OCI-LY1 (cell line): ENCODE measurements at regions not wholly inside any gene's neighbourhood (a gene's known extent, or its start where the extent isn't known, plus 50 kb on each side); places are given as distances from the start of the nearest gene placed in this dataset.

Experiments
- H2AFZ ChIP-seq: fragments of 200-600 bp; sonication (generic), shearing (Covaris generic); 2 replicates; pipeline ENCODE4 v1.6.0; 2014; ENCODE audit warnings: antibody characterized with exemption, mild to moderate bottlenecking, low read length
- H3F3A ChIP-seq: fragments of 200-600 bp; sonication (generic), shearing (Covaris generic); 2 replicates; pipeline ENCODE4 v1.6.0; 2014; ENCODE audit warnings: mild to moderate bottlenecking, antibody characterized with exemption, low read length, moderate library complexity; ENCODE audit not compliant: insufficient read depth
- H3K27ac ChIP-seq: fragments of 200-600 bp; sonication (generic); 2 replicates; pipeline ENCODE4 v1.5.1; 2014; ENCODE audit warnings: low read length, mixed run types, mild to moderate bottlenecking, low read depth; ENCODE audit not compliant: poor library complexity, severe bottlenecking
- H3K27me3 ChIP-seq: fragments of 200-600 bp; sonication (generic); 2 replicates; pipeline ENCODE4 v1.6.0; 2014; ENCODE audit warnings: antibody characterized with exemption, mild to moderate bottlenecking, low read length, moderate library complexity; ENCODE audit not compliant: insufficient read depth
- H3K36me3 ChIP-seq: fragments of 200-600 bp; sonication (generic); 2 replicates; pipeline ENCODE4 v1.6.1; 2014; ENCODE audit warnings: mild to moderate bottlenecking, antibody characterized with exemption, low read length, moderate library complexity, mixed read lengths; ENCODE audit not compliant: insufficient read depth
- H3K4me1 ChIP-seq: fragments of 200-600 bp; sonication (generic); 2 replicates; pipeline ENCODE4 v1.5.1; 2014; ENCODE audit warnings: mild to moderate bottlenecking, low read length, moderate library complexity; ENCODE audit not compliant: insufficient read depth, severe bottlenecking
- H3K4me2 ChIP-seq: fragments of 200-600 bp; sonication (generic), shearing (Covaris generic); 2 replicates; pipeline ENCODE4 v1.6.1; 2014; ENCODE audit warnings: low read length
- H3K4me3 ChIP-seq: fragments of 200-600 bp; sonication (generic); 2 replicates; pipeline ENCODE4 v1.5.1; 2014; ENCODE audit warnings: low read length, low read depth, mild to moderate bottlenecking, mixed read lengths; ENCODE audit not compliant: poor library complexity, severe bottlenecking
- H3K79me2 ChIP-seq: fragments of 200-600 bp; shearing (Covaris generic); 2 replicates; pipeline ENCODE4 v1.6.1; 2016; ENCODE audit warnings: mixed run types, low read length, mixed read lengths; ENCODE audit not compliant: insufficient read depth
- H3K9ac ChIP-seq: fragments of 200-600 bp; sonication (generic), shearing (Covaris generic); 2 replicates; pipeline ENCODE4 v1.6.1; 2014; ENCODE audit warnings: mild to moderate bottlenecking, low read length, mixed read lengths
- H3K9me2 ChIP-seq: fragments of 200-600 bp; sonication (generic), shearing (Covaris generic); 2 replicates; pipeline ENCODE4 v1.6.1; 2014; ENCODE audit warnings: low read depth, mild to moderate bottlenecking, low read length, mixed read lengths
- H3K9me3 ChIP-seq: fragments of 200-600 bp; shearing (Covaris generic); 2 replicates; pipeline ENCODE4 v1.6.1; 2014; ENCODE audit warnings: low read length, mixed read lengths
- H4K20me1 ChIP-seq: fragments of 200-600 bp; sonication (generic), shearing (Covaris generic); 2 replicates; pipeline ENCODE4 v1.6.0; 2016; ENCODE audit warnings: mild to moderate bottlenecking, low read length; ENCODE audit not compliant: insufficient read depth
- EZH2 ChIP-seq: fragments of 200-600 bp; sonication (generic), shearing (Covaris generic); IDR thresholded peaks from 2 replicates; pipeline ENCODE4 v1.8.0; 2017; ENCODE audit warnings: borderline replicate concordance, mixed run types, mild to moderate bottlenecking, antibody characterized with exemption, low read length, moderate library complexity, mixed read lengths
- TF ChIP-seq, protein P1 (sequence below): fragments of 200-600 bp; sonication (generic), shearing (Covaris generic); IDR thresholded peaks from 2 replicates; pipeline ENCODE4 v1.5.1; 2017; ENCODE audit warnings: mild to moderate bottlenecking, antibody characterized with exemption, low read length, moderate library complexity, mixed read lengths

DNA sequence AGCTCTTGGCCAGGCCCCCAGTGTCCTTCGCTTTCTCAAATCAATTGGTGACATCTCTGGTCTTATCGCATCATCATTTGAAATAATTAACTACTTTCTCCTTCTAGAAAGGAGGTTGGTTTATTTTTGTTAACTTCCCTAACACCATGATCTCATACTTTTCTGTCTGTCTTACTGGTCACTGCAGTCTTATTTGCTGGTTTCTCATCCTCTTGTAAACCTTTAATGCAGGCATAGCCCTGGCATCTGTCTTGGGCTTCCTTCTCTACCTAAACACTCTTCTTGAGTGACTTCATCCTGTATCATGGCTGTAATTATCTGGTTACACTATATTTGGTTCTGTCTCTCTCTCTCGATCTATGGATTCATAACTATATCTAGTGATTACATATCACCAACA is 152.8 kb downstream of the CYSLTR2 start:
- Histone ChIP-seq H3K27ac (no peak overlapping the region), H2AFZ (no peak overlapping the region), H3K9ac (no peak overlapping the region), H3K79me2 (no peaks in the 10 kb centered on the region), H3K9me2 (no peaks in the 10 kb centered on the region), H4K20me1 (no peaks in the 10 kb centered on the region), H3K9me3 (no peaks in the 10 kb centered on the region), H3K36me3 (no peaks in the 10 kb centered on the region), H3K4me1 (no peaks in the 10 kb centered on the region), H3K27me3 (no peaks in the 10 kb centered on the region), H3K4me3 (no peak overlapping the region), H3F3A (no peaks in the 10 kb centered on the region), H3K4me2 (no peak overlapping the region)
- TF ChIP-seq, protein P1, sequence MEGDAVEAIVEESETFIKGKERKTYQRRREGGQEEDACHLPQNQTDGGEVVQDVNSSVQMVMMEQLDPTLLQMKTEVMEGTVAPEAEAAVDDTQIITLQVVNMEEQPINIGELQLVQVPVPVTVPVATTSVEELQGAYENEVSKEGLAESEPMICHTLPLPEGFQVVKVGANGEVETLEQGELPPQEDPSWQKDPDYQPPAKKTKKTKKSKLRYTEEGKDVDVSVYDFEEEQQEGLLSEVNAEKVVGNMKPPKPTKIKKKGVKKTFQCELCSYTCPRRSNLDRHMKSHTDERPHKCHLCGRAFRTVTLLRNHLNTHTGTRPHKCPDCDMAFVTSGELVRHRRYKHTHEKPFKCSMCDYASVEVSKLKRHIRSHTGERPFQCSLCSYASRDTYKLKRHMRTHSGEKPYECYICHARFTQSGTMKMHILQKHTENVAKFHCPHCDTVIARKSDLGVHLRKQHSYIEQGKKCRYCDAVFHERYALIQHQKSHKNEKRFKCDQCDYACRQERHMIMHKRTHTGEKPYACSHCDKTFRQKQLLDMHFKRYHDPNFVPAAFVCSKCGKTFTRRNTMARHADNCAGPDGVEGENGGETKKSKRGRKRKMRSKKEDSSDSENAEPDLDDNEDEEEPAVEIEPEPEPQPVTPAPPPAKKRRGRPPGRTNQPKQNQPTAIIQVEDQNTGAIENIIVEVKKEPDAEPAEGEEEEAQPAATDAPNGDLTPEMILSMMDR: no peak
- no peak for TF ChIP-seq EZH2

DNA sequence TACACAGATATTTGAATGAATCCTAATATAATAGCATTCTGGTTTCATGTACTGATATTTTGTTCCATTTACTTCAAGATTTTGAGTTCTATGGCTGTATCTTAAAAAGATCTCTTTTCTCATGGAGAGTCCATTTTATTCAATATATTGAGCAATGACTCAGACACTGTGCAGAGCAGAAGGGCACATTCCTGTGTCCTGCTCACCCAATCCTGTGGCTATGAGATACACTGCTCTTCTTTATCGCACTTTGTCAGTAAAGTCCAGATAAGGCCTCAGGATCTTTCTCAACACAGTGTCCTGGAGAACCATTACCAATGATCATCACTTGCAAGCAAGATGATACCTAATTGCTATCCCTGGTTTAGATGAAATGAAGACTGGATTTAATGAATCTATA is 155.0 kb downstream of the CYSLTR2 start:
- no peak overlapping the region for H3K27ac ChIP-seq

DNA sequence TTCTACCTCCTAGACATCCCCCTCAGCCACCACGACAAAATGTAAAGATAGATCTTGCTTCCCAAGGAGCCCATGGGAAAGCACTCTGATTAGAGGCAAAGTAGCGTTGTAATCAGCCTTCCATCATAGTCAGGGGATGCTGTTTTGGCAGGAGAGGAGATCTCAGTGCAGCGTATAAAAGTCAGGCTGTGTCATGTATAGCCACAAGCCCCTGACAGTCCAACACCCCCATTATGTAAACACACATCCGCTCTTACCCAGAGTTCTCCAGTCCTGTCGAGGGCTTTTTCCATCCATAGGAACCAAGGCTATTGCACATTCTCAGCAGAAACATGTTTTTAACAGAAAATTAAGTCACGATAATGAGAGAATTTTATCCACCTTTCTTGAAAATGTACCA is 156.3 kb downstream of the CYSLTR2 start:
- TF ChIP-seq EZH2: no peak
- TF ChIP-seq, protein P1: no peak
- Histone ChIP-seq H3K36me3 (no peaks in the 10 kb centered on the region), H3K9me3 (no peaks in the 10 kb centered on the region), H3K9me2 (no peaks in the 10 kb centered on the region), H3K9ac (no peak overlapping the region), H3K27ac (no peak overlapping the region), H2AFZ (no peak overlapping the region), H3K4me2 (no peak overlapping the region), H4K20me1 (no peaks in the 10 kb centered on the region), H3K27me3 (no peaks in the 10 kb centered on the region), H3K79me2 (no peaks in the 10 kb centered on the region), H3F3A (no peaks in the 10 kb centered on the region), H3K4me3 (no peak overlapping the region), H3K4me1 (no peaks in the 10 kb centered on the region)

More for the DNA sequence above, 155.0 kb downstream of the CYSLTR2 start:
- Histone ChIP-seq H3K27me3 (no peaks in the 10 kb centered on the region), H3F3A (no peaks in the 10 kb centered on the region), H3K79me2 (no peaks in the 10 kb centered on the region), H3K4me2 (no peak overlapping the region), H3K9ac (no peak overlapping the region), H4K20me1 (no peaks in the 10 kb centered on the region), H2AFZ (no peak overlapping the region), H3K4me1 (no peaks in the 10 kb centered on the region), H3K36me3 (no peaks in the 10 kb centered on the region), H3K4me3 (no peak overlapping the region), H3K9me3 (no peaks in the 10 kb centered on the region), H3K9me2 (no peaks in the 10 kb centered on the region)
- TF ChIP-seq, protein P1: no peak
- TF ChIP-seq EZH2: no peak
